NCI-H146 treated with DMSO at 0.1 percent for 48 hours (cell line): ENCODE measurements at regions not wholly inside any gene's neighbourhood (a gene's known extent, or its start where the extent isn't known, plus 50 kb on each side); places are given as distances from the start of the nearest gene placed in this dataset.

ENCODE experiments used
- DNase-seq: peaks from one replicate; lab custom pipeline; 2025; ENCODE audit not compliant: unreplicated experiment; lab: John Stamatoyannopoulos, UW

GRCh38 chr5:158559066-158559465 is 540.6 kb downstream of the EBF1 start:
- no peak for DNase-seq

GRCh38 chr5:158553962-158554336 is 545.8 kb downstream of the EBF1 start:
- no peak for DNase-seq

- no peak for DNase-seq
These were observed 546.3 kb downstream of the EBF1 start for GRCh38 chr5:158553195-158553961.

GRCh38 chr5:158552241-158552640 is 547.5 kb downstream of the EBF1 start:
- no peak for DNase-seq

- DNase-seq, result no peak
These were observed 550.4 kb downstream of the EBF1 start for GRCh38 chr5:158549311-158549710.

GRCh38 chr5:158546748-158547147 is 553.0 kb downstream of the EBF1 start:
- DNase-seq, result no peak

GRCh38 chr5:158545949-158546530 is 553.7 kb downstream of the EBF1 start:
- DNase-seq, result no peak

GRCh38 chr5:158544388-158545339 is 555.1 kb downstream of the EBF1 start:
- no peak for DNase-seq

GRCh38 chr5:158543539-158544387 is 556.0 kb downstream of the EBF1 start:
- no peak for DNase-seq

GRCh38 chr5:158541536-158542297 is 558.0 kb downstream of the EBF1 start:
- no peak for DNase-seq

GRCh38 chr5:158538506-158539074 is 561.1 kb downstream of the EBF1 start:
- DNase-seq, result no peak

GRCh38 chr5:158537366-158537765 is 562.4 kb downstream of the EBF1 start:
- DNase-seq, result no peak

- DNase-seq, result peak; percentile 20
These were observed 565.5 kb downstream of the EBF1 start for GRCh38 chr5:158534203-158534602.

GRCh38 chr5:158532739-158533138 is 567.0 kb downstream of the EBF1 start:
- no peak for DNase-seq

- DNase-seq, result no peak
These were observed 567.9 kb downstream of the EBF1 start for GRCh38 chr5:158531860-158532259.

- no peak for DNase-seq
These were observed 569.6 kb downstream of the EBF1 start for GRCh38 chr5:158530115-158530514.

- DNase-seq, result no peak
These were observed 570.3 kb downstream of the EBF1 start for GRCh38 chr5:158529454-158529853.

- no peak for DNase-seq
These were observed 574.1 kb downstream of the EBF1 start for GRCh38 chr5:158525663-158526062.

- DNase-seq, result no peak
These were observed 575.6 kb downstream of the EBF1 start for GRCh38 chr5:158524070-158524469.

- DNase-seq, result no peak
These were observed 576.9 kb downstream of the EBF1 start for GRCh38 chr5:158522776-158523175.
